Adrenal gland (tissue), 5 donors: ENCODE measurements at regions not wholly inside any gene's neighbourhood (a gene's known extent, or its start where the extent isn't known, plus 50 kb on each side); places are given as distances from the start of the nearest gene placed in this dataset.

ENCODE experiments used
- CTCF ChIP-seq, 6 experiments: fragments of 450-650 bp in 4 of 6; fragments of 200-600 bp in 2 of 6; sonication (generic) in 1 of 6; IDR thresholded peaks; 1 replicate in 5 of 6; 2 replicates in 1 of 6; pipeline versions ENCODE4 v1.5.1 to v1.8.0; 2016 to 2021; ENCODE audit warnings: antibody characterized with exemption in 6 of 6, mild to moderate bottlenecking in 2 of 6, moderate library complexity in 1 of 6
- POLR2A ChIP-seq, 2 donors: fragments of 450-650 bp; IDR thresholded peaks; one replicate each; pipeline ENCODE4 v1.6.1; 2017; ENCODE audit warnings: antibody characterized with exemption in 2 of 2, mild to moderate bottlenecking in 2 of 2, moderate library complexity in 1 of 2
- donor health status: DM: no; HTN: no; CAD: no.

GRCh38 chr2:139353874-139354273 is 573.7 kb upstream of the NXPH2 start:
- TF ChIP-seq CTCF (IDR thresholded peaks at IDR 0.05) = no peak
- TF ChIP-seq POLR2A (IDR thresholded peaks at IDR 0.05) = no peak
